Vagina (tissue), 2 donors: ENCODE measurements at regions not wholly inside any gene's neighbourhood (a gene's known extent, or its start where the extent isn't known, plus 50 kb on each side); places are given as distances from the start of the nearest gene placed in this dataset.

ENCODE experiments used
- CTCF ChIP-seq, 3 experiments: fragments of 450-650 bp in 2 of 3; fragments of 200-600 bp in 1 of 3; sonication (generic) in 1 of 3; IDR thresholded peaks; one replicate each; pipeline ENCODE4 v1.5.1; 2017 to 2019; ENCODE audit warnings: antibody characterized with exemption in 3 of 3, mild to moderate bottlenecking in 2 of 3, moderate library complexity in 2 of 3
- POLR2AphosphoS5 ChIP-seq, 2 donors: sonication (generic); formaldehyde crosslinking; IDR thresholded peaks; one replicate each; pipeline ENCODE4 v1.9.0; 2017; ENCODE audit warnings: antibody characterized with exemption in 2 of 2, mild to moderate bottlenecking in 2 of 2, low read depth in 1 of 2; ENCODE audit not compliant: insufficient read depth in 1 of 2

- TF ChIP-seq CTCF (IDR thresholded peaks at IDR 0.05) (no peak), POLR2AphosphoS5 (IDR thresholded peaks at IDR 0.05; ENCODE audit: insufficient read depth in 1 of 2, low read depth in 1 of 2) (no peak)
These were observed 202.3 kb downstream of the RPS12 start for GRCh38 chr6:133016631-133017030.
